Uterus (tissue), 2 donors: ENCODE measurements at regions not wholly inside any gene's neighbourhood (a gene's known extent, or its start where the extent isn't known, plus 50 kb on each side); places are given as distances from the start of the nearest gene placed in this dataset.

Experiments
- POLR2A ChIP-seq, 2 donors: fragments of 450-650 bp; IDR thresholded peaks; one replicate each; pipeline ENCODE4 v1.6.1; 2016; ENCODE audit warnings: antibody characterized with exemption in 2 of 2, mild to moderate bottlenecking in 1 of 2, moderate library complexity in 1 of 2
- TF ChIP-seq, protein P1 (sequence below), 4 experiments: fragments of 200-600 bp in 2 of 4; fragments of 450-650 bp in 2 of 4; sonication (generic) in 2 of 4; IDR thresholded peaks; one replicate each; pipeline ENCODE4 v1.5.1; 2016 to 2019; ENCODE audit warnings: antibody characterized with exemption in 4 of 4, mild to moderate bottlenecking in 2 of 4, moderate library complexity in 1 of 4

DNA sequence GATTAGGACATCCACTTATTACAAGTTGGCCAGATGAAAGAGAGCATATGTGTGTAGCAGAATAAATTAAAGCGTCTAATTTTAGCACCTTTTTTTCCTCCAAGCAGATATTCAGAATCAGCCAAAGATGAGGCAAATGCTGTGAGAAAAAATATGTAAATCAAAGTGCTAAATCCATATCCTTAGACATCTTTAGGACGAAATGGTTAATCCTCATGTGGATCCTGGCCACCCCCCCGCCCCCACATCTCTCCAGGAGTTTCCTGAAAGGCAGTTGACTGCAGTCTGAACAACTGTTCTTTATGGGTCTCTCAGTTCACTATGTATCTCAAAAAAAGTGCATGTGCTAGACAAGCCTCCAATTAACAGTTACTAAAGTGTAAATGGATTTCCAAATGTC, 1768.1 kb upstream of the SEL1L start:
- TF ChIP-seq, protein P1, sequence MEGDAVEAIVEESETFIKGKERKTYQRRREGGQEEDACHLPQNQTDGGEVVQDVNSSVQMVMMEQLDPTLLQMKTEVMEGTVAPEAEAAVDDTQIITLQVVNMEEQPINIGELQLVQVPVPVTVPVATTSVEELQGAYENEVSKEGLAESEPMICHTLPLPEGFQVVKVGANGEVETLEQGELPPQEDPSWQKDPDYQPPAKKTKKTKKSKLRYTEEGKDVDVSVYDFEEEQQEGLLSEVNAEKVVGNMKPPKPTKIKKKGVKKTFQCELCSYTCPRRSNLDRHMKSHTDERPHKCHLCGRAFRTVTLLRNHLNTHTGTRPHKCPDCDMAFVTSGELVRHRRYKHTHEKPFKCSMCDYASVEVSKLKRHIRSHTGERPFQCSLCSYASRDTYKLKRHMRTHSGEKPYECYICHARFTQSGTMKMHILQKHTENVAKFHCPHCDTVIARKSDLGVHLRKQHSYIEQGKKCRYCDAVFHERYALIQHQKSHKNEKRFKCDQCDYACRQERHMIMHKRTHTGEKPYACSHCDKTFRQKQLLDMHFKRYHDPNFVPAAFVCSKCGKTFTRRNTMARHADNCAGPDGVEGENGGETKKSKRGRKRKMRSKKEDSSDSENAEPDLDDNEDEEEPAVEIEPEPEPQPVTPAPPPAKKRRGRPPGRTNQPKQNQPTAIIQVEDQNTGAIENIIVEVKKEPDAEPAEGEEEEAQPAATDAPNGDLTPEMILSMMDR (IDR thresholded peaks at IDR 0.05) = no peak
- TF ChIP-seq POLR2A (IDR thresholded peaks at IDR 0.05) = no peak
